ENCODE measurements at regions not wholly inside any gene's neighbourhood (a gene's known extent, or its start where the extent isn't known, plus 50 kb on each side); places are given as distances from the start of the nearest gene placed in this dataset.
"Not testable (repeated sequence)": the region's sequence is repeated elsewhere in the genome, so short reads cannot be mapped to it uniquely, and the experiment has no call there.

DNA sequence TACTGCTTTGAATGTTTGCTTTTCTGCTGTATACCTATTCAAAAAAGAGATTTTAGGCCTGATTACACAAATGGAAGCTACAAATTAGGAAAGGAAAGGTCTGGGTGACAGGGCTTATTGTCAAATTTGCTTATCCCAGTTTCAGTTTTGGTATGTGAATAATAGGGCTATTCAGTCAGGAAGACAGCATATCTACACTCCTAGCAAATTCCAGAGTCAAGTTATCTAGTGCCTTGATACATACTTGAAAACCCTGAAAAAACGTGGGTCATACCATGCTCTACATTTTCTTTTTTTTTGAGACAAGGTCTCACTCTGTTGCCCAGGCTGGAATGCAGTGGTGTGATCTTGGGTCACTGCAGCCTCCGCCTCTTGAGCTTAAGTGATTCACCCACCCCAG, 59.2 kb upstream of the CCDC180 start:
- H3K4me3 ChIP-seq (ENCODE audit: low read length in 2 of 2); H2BK5ac ChIP-seq (ENCODE audit: low read length); H3K79me1 ChIP-seq (ENCODE audit: low read depth, low read length); H2BK12ac ChIP-seq (ENCODE audit: low read length); H2AK5ac ChIP-seq (ENCODE audit: low read depth, low read length); H2AFZ ChIP-seq (ENCODE audit: low read length); H3K14ac ChIP-seq (ENCODE audit: low read length); H2BK120ac ChIP-seq (ENCODE audit: low read depth, low read length); H3K4me1 ChIP-seq (ENCODE audit: control insufficient read depth in 2 of 2, insufficient read depth in 1 of 2, low read depth in 1 of 2, low read length in 2 of 2); H3K9ac ChIP-seq (ENCODE audit: low read depth, low read length, poor library complexity); H4K91ac ChIP-seq (ENCODE audit: low read depth, low read length, poor library complexity); H3K4me2 ChIP-seq (ENCODE audit: insufficient read depth, low read length, poor library complexity, severe bottlenecking); H3K27ac ChIP-seq (replicated peaks; ENCODE audit: low read length); H4K8ac ChIP-seq (ENCODE audit: low read depth, low read length); H3K36me3 ChIP-seq (replicated peaks in 1 of 2; ENCODE audit: control insufficient read depth in 2 of 2, insufficient read depth in 2 of 2, low read length in 2 of 2); H3K23ac ChIP-seq (ENCODE audit: low read depth, low read length, poor library complexity); H3K18ac ChIP-seq (ENCODE audit: low read length); H2BK15ac ChIP-seq (ENCODE audit: low read length); H3K4ac ChIP-seq (ENCODE audit: low read length); DNase-seq (ENCODE audit: low spot score); H3K9me3 ChIP-seq (replicated peaks in 1 of 2; ENCODE audit: control insufficient read depth in 2 of 2, insufficient read depth in 1 of 2, low read depth in 1 of 2, low read length in 2 of 2); H3K27me3 ChIP-seq (ENCODE audit: control insufficient read depth in 3 of 3, insufficient read depth in 3 of 3, low read depth in 1 of 3, low read length in 3 of 3): not testable (repeated sequence)
- no CpG with 5 or more reads among the region's 2 CpGs for WGBS, 2 donors (ENCODE audit: extremely low coverage in 2 of 2, insufficient read length in 2 of 2, insufficient replicate concordance in 1 of 2)

- H4K91ac ChIP-seq (ENCODE audit: low read depth, low read length, poor library complexity), result no peak overlapping the region
- WGBS, 2 donors (ENCODE audit: extremely low coverage in 2 of 2, insufficient read length in 2 of 2, insufficient replicate concordance in 1 of 2), result no CpG with 5 or more reads among the region's 4 CpGs
- no peak overlapping the region for H2AK5ac ChIP-seq (ENCODE audit: low read depth, low read length)
- H3K36me3 ChIP-seq (replicated peaks in 1 of 2; ENCODE audit: control insufficient read depth in 2 of 2, insufficient read depth in 2 of 2, low read length in 2 of 2), result no peaks in the 10 kb centered on the region
- no peak overlapping the region for H2BK120ac ChIP-seq (ENCODE audit: low read depth, low read length)
- H3K18ac ChIP-seq (ENCODE audit: low read length), result no peak overlapping the region
- H3K9me3 ChIP-seq (replicated peaks in 1 of 2; ENCODE audit: control insufficient read depth in 2 of 2, insufficient read depth in 1 of 2, low read depth in 1 of 2, low read length in 2 of 2), result no peaks in the 10 kb centered on the region
- H3K9ac ChIP-seq (ENCODE audit: low read depth, low read length, poor library complexity), result no peak overlapping the region
- H4K8ac ChIP-seq (ENCODE audit: low read depth, low read length), result no peak overlapping the region
- no peaks in the 10 kb centered on the region for H3K27me3 ChIP-seq (ENCODE audit: control insufficient read depth in 3 of 3, insufficient read depth in 3 of 3, low read depth in 1 of 3, low read length in 3 of 3)
- no peak overlapping the region for H3K14ac ChIP-seq (ENCODE audit: low read length)
- H3K4me3 ChIP-seq (ENCODE audit: low read length in 2 of 2), result no peak overlapping the region
- no peak overlapping the region for H3K27ac ChIP-seq (replicated peaks; ENCODE audit: low read length)
- no peaks in the 10 kb centered on the region for H3K4me1 ChIP-seq (ENCODE audit: control insufficient read depth in 2 of 2, insufficient read depth in 1 of 2, low read depth in 1 of 2, low read length in 2 of 2)
- DNase-seq (ENCODE audit: low spot score), result no peak
- H3K79me1 ChIP-seq (ENCODE audit: low read depth, low read length), result no peaks in the 10 kb centered on the region
- H3K4ac ChIP-seq (ENCODE audit: low read length), result no peak overlapping the region
- no peak overlapping the region for H2BK15ac ChIP-seq (ENCODE audit: low read length)
- no peak overlapping the region for H3K4me2 ChIP-seq (ENCODE audit: insufficient read depth, low read length, poor library complexity, severe bottlenecking)
- no peak overlapping the region for H2AFZ ChIP-seq (ENCODE audit: low read length)
- no peak overlapping the region for H3K23ac ChIP-seq (ENCODE audit: low read depth, low read length, poor library complexity)
- H2BK5ac ChIP-seq (ENCODE audit: low read length), result no peak overlapping the region
- no peak overlapping the region for H2BK12ac ChIP-seq (ENCODE audit: low read length)
Observed at GRCh38 chr9:97243606-97244005, 63.9 kb upstream of the CCDC180 start.

- not testable (repeated sequence) for H2BK12ac ChIP-seq (ENCODE audit: low read length); H4K91ac ChIP-seq (ENCODE audit: low read depth, low read length, poor library complexity); H3K4me3 ChIP-seq (ENCODE audit: low read length in 2 of 2); H3K27me3 ChIP-seq (ENCODE audit: control insufficient read depth in 3 of 3, insufficient read depth in 3 of 3, low read depth in 1 of 3, low read length in 3 of 3); H3K4me1 ChIP-seq (ENCODE audit: control insufficient read depth in 2 of 2, insufficient read depth in 1 of 2, low read depth in 1 of 2, low read length in 2 of 2); H3K9me3 ChIP-seq (replicated peaks in 1 of 2; ENCODE audit: control insufficient read depth in 2 of 2, insufficient read depth in 1 of 2, low read depth in 1 of 2, low read length in 2 of 2); H3K27ac ChIP-seq (replicated peaks; ENCODE audit: low read length); H3K4ac ChIP-seq (ENCODE audit: low read length); H2AK5ac ChIP-seq (ENCODE audit: low read depth, low read length); H3K79me1 ChIP-seq (ENCODE audit: low read depth, low read length); H3K4me2 ChIP-seq (ENCODE audit: insufficient read depth, low read length, poor library complexity, severe bottlenecking); H2BK120ac ChIP-seq (ENCODE audit: low read depth, low read length); H2BK5ac ChIP-seq (ENCODE audit: low read length); H3K18ac ChIP-seq (ENCODE audit: low read length); H3K23ac ChIP-seq (ENCODE audit: low read depth, low read length, poor library complexity); DNase-seq (ENCODE audit: low spot score); H2BK15ac ChIP-seq (ENCODE audit: low read length); H3K9ac ChIP-seq (ENCODE audit: low read depth, low read length, poor library complexity); H4K8ac ChIP-seq (ENCODE audit: low read depth, low read length); H3K36me3 ChIP-seq (replicated peaks in 1 of 2; ENCODE audit: control insufficient read depth in 2 of 2, insufficient read depth in 2 of 2, low read length in 2 of 2); H2AFZ ChIP-seq (ENCODE audit: low read length); H3K14ac ChIP-seq (ENCODE audit: low read length)
- no CpG with 5 or more reads among the region's 5 CpGs for WGBS, 2 donors (ENCODE audit: extremely low coverage in 2 of 2, insufficient read length in 2 of 2, insufficient replicate concordance in 1 of 2)
Observed at GRCh38 chr9:97241430-97241829, 66.0 kb upstream of the CCDC180 start.

- no CpG with 5 or more reads among the region's 58 CpGs for WGBS, 2 donors (ENCODE audit: extremely low coverage in 2 of 2, insufficient read length in 2 of 2, insufficient replicate concordance in 1 of 2)
- H3K27ac ChIP-seq (replicated peaks; ENCODE audit: low read length), result peak overlapping the region; percentile 92
Observed at GRCh38 chr9:97237951-97238889, 69.2 kb upstream of the CCDC180 start.

More at GRCh38 chr9:97237951-97238889, 69.2 kb upstream of the CCDC180 start:
- H4K8ac ChIP-seq (ENCODE audit: low read depth, low read length), result no peak overlapping the region
- no peaks in the 10 kb centered on the region for H3K79me1 ChIP-seq (ENCODE audit: low read depth, low read length)
- peak overlapping the region; percentile 97 for H3K18ac ChIP-seq (ENCODE audit: low read length)
- no peak overlapping the region for H2BK12ac ChIP-seq (ENCODE audit: low read length)
- H2BK5ac ChIP-seq (ENCODE audit: low read length), result peak overlapping the region; percentile 71
- H2AK5ac ChIP-seq (ENCODE audit: low read depth, low read length), result no peak overlapping the region
- H3K4me2 ChIP-seq (ENCODE audit: insufficient read depth, low read length, poor library complexity, severe bottlenecking), result peak overlapping the region; percentile 57
- H3K14ac ChIP-seq (ENCODE audit: low read length), result peak overlapping the region; percentile 31
- peak overlapping the region; percentile 98 for H3K23ac ChIP-seq (ENCODE audit: low read depth, low read length, poor library complexity)
- no peak overlapping the region for H3K4ac ChIP-seq (ENCODE audit: low read length)
- peaks cover 0 to under 1% of the 10 kb centered on the region in 2 donors for H3K9me3 ChIP-seq (replicated peaks in 1 of 2; ENCODE audit: control insufficient read depth in 2 of 2, insufficient read depth in 1 of 2, low read depth in 1 of 2, low read length in 2 of 2)
- DNase-seq (ENCODE audit: low spot score), result peak; percentile 65
- H3K9ac ChIP-seq (ENCODE audit: low read depth, low read length, poor library complexity), result peak overlapping the region; percentile 74
- H2BK15ac ChIP-seq (ENCODE audit: low read length), result peak overlapping the region; percentile 14
- no peaks in the 10 kb centered on the region for H3K4me1 ChIP-seq (ENCODE audit: control insufficient read depth in 2 of 2, insufficient read depth in 1 of 2, low read depth in 1 of 2, low read length in 2 of 2)
- no peak overlapping the region for H2BK120ac ChIP-seq (ENCODE audit: low read depth, low read length)
- no peaks in the 10 kb centered on the region for H3K27me3 ChIP-seq (ENCODE audit: control insufficient read depth in 3 of 3, insufficient read depth in 3 of 3, low read depth in 1 of 3, low read length in 3 of 3)
- H4K91ac ChIP-seq (ENCODE audit: low read depth, low read length, poor library complexity), result no peak overlapping the region
- H3K36me3 ChIP-seq (replicated peaks in 1 of 2; ENCODE audit: control insufficient read depth in 2 of 2, insufficient read depth in 2 of 2, low read length in 2 of 2), result peaks cover 0 to under 1% of the 10 kb centered on the region in 2 donors
- peak overlapping the region; percentile 60 to 77 for H3K4me3 ChIP-seq (ENCODE audit: low read length in 2 of 2)
- H2AFZ ChIP-seq (ENCODE audit: low read length), result peak overlapping the region; percentile 94
